Fibroblast of the aortic adventitia (primary cell): ENCODE measurements at regions not wholly inside any gene's neighbourhood (a gene's known extent, or its start where the extent isn't known, plus 50 kb on each side); places are given as distances from the start of the nearest gene placed in this dataset.

Source experiments
- DNase-seq: peaks from one replicate; pipeline ENCODE4 v3.0.0-alpha.2; 2010; ENCODE audit warnings: low read depth
- H3K4me3 ChIP-seq: 2 replicates; pipeline ENCODE4 v1.5.1; 2011; ENCODE audit warnings: low read depth, mild to moderate bottlenecking, control low read depth, low read length, moderate library complexity
- TF ChIP-seq, protein P1 (sequence below): IDR thresholded peaks from 2 replicates; pipeline ENCODE4 v1.5.1; 2011; ENCODE audit warnings: mild to moderate bottlenecking, low read length, control low read depth, inconsistent platforms; ENCODE audit not compliant: insufficient read depth

DNA sequence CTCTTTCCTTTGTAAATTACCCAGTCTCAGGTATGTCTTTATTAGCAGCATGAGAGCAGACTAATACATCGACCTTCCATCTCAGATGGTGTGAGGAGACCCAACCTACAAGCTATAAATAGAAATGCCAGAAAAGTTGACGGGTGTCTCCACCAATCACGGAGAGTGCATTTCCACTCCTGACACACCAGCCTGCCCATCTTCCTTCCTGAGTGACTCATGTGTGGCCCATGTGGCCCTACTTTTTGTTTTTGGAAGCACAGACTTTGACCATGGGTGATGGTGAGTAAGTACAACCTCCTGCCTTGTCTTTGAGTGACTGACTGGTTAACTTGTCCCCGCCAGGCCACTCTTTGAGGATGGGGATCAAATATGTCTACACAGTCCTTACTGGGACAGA lies 147.0 kb downstream of the OAT start:
- TF ChIP-seq, protein P1, sequence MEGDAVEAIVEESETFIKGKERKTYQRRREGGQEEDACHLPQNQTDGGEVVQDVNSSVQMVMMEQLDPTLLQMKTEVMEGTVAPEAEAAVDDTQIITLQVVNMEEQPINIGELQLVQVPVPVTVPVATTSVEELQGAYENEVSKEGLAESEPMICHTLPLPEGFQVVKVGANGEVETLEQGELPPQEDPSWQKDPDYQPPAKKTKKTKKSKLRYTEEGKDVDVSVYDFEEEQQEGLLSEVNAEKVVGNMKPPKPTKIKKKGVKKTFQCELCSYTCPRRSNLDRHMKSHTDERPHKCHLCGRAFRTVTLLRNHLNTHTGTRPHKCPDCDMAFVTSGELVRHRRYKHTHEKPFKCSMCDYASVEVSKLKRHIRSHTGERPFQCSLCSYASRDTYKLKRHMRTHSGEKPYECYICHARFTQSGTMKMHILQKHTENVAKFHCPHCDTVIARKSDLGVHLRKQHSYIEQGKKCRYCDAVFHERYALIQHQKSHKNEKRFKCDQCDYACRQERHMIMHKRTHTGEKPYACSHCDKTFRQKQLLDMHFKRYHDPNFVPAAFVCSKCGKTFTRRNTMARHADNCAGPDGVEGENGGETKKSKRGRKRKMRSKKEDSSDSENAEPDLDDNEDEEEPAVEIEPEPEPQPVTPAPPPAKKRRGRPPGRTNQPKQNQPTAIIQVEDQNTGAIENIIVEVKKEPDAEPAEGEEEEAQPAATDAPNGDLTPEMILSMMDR, result no peak
- no peak overlapping the region for H3K4me3 ChIP-seq
- no peak for DNase-seq

DNA sequence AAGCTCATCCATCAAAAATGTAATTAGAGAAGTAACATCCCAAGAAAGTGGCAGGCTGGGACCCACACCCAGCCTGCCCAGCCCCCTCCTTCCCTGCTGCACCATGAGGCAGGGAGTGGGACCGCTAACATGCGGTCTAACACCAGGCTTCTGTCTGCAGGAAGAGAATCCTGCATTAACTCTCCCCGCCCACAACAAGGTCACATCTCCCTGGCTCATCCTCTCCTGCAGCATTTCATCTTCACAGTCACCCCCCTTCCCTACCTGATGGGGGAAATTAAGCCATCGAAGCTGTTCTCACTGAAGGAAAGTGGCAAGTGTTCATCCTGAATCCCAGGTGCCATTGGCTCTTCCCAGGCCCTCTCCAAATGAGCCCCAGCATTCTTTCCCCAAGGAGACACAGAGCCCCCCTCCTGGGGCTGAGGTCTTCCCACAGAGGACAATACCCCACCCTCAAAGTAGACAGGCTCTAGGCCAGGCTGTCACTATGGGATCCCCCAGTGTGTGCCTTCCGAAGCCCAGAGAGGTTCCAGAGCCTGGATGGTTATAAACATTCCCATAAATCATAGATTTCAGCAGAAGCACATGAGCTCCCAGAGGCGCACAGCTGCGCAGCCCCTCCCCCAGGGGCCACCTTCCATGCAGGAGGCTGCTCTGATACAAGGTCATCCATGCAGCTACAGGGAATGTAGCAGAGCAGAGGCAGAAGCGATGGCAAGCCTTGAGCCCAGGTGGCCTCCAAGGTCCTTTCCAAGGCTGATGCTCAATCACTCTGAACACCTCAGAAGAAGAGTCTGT lies 148.0 kb downstream of the OAT start:
- no peak for DNase-seq
- no peak overlapping the region for H3K4me3 ChIP-seq
- TF ChIP-seq, protein P1, result no peak

DNA sequence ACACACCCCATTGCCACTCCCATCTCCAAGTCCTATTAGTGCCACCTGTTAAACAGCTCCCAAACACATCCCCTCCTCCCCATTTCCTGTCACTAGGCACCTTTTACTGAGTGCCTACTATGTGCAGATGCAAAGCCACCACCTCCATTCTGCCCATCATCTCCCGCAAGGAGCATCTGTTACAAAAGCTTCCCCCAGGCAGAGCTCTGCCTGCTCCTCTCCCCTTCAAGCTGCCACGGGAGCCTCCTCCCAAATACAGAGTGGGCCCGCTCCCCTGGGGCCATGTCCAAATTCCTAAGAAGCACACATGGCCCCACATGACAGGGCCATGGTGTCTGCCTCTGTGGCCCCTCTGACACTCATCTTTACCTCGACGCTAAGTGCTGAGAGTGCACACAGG lies 149.7 kb downstream of the OAT start:
- no peak for DNase-seq
- TF ChIP-seq, protein P1, result no peak
- no peak overlapping the region for H3K4me3 ChIP-seq

DNA sequence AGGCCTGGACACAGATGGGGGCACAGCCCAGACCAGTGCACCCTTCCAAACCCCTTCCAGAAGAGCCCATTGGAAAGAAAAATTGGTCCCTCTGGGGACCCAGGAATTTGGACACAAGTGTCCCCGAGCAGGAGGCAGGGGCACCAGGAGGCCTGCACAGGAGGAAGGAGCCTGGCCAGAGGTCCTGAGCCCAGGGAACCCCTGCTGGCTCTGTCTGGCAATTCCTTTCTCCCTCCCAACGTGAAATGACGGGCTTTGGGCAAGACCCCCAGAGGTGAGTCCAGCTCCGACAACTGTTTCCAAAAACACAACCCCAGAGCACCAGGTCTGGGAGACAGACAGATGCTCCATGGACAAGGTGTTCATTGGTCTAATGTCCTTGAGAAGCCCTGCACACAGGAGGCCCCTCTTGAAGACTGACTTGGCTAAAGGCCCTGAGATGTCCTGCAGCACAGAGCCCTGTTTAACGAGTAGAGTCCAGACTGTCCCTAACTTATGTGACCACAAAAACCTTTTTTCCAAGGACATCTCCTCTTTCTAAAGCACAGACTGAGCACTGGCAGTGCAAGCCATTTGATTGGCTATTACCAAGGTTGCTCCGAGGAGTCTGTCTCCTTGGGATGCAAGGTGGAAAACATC lies 150.7 kb downstream of the OAT start:
- TF ChIP-seq, protein P1, result no peak
- H3K4me3 ChIP-seq, result no peak overlapping the region
- no peak for DNase-seq

DNA sequence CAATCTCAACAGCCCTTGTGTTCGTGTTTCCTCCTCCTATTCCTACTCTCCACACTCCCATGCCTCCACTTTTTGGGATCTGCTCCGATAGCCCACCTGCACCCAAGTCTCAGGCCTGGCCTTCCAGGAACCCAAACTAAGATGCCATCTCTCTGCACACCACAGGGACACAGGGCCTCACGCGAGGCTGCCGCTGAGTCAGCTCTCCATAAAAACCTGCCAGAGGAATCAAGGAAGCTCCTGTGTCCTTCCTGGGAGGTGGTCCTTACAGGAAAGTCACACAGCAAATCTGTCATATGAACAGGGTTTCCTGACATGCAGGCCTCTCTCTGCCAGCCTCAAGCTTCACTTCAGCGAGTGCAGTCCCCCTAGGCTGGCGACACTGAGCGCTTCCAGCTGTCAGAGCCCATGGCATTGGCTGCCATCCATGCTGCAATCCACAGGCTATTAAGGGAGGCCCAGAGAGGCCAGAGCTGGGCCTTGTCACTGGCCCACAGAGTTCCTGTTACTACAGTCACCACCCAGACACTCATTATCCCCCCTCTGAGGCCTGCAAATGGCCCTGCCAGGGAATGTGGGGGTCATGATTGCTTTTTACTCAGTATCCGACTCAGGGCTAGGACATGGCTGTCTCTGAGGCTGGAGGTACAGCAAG lies 151.4 kb downstream of the OAT start:
- H3K4me3 ChIP-seq, result no peak overlapping the region
- peak; percentile 4 for DNase-seq
- TF ChIP-seq, protein P1, result no peak

DNA sequence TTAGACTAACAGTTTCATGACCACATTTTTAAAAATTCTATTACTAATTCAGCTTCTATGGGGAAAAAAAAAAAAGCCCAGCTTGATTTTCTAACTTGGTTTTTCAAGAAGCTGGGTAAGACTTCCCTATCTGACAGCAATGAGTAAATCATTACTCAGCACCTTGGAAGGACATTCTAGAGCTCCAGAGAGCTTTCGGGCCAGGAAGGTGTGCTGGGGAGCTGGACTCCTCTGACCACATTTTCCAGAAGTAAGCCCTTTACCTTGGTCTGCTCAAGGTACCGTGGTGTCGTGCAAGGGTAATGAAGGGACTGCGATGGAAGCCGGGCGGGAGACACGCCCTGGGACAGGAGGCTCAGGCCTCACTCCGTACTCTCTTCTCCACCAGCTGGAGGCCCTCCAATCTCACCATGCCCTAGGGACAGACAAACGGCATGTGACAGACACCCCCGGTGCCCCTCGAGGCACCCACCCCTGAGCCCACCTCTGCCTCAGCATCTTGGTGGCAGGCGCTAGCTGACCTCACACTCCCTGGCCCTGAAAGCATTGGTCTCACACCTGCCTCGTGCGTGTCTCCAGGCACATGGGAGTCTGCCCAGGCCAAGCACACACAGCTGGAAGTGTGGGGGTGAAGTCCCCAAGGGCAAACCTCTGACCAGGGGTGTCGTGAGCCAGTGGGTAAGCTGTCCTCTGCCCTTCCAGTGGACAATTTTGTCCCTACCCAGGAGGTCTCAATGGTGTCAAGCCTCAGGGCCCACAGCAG lies 152.1 kb downstream of the OAT start:
- no peak overlapping the region for H3K4me3 ChIP-seq
- peak; percentile 11 for DNase-seq
- TF ChIP-seq, protein P1, result no peak
